Effector memory CD4-positive, alpha-beta T cell (primary cell): ENCODE measurements at regions not wholly inside any gene's neighbourhood (a gene's known extent, or its start where the extent isn't known, plus 50 kb on each side); places are given as distances from the start of the nearest gene placed in this dataset.
"Not testable (repeated sequence)": the region's sequence is repeated elsewhere in the genome, so short reads cannot be mapped to it uniquely, and the experiment has no call there.

Source experiments
- DNase-seq, 3 donors: peaks; one replicate each; pipeline ENCODE4 v3.0.0-alpha.2; 2020
- H3K27ac ChIP-seq: 2 replicates; pipeline ENCODE4 v1.7.0; 2013; ENCODE audit warnings: mild to moderate bottlenecking, low read length, moderate library complexity; ENCODE audit not compliant: insufficient read depth, poor library complexity, severe bottlenecking
- H3K27me3 ChIP-seq: replicated peaks from 2 replicates; pipeline ENCODE4 v1.7.0; 2013; ENCODE audit warnings: mild to moderate bottlenecking, low read length; ENCODE audit not compliant: insufficient read depth, control insufficient read depth, poor library complexity, severe bottlenecking
- H3K36me3 ChIP-seq: 2 replicates; pipeline ENCODE4 v1.7.0; 2013; ENCODE audit warnings: mild to moderate bottlenecking, low read length, moderate library complexity; ENCODE audit not compliant: control insufficient read depth, insufficient read depth
- H3K4me1 ChIP-seq: 2 replicates; pipeline ENCODE4 v1.7.0; 2013; ENCODE audit warnings: low read length, mild to moderate bottlenecking; ENCODE audit not compliant: control insufficient read depth, insufficient read depth, poor library complexity, severe bottlenecking
- H3K4me3 ChIP-seq: 2 replicates; pipeline ENCODE4 v1.7.0; 2013; ENCODE audit warnings: low read length, low read depth, mild to moderate bottlenecking; ENCODE audit not compliant: insufficient read depth, poor library complexity, severe bottlenecking
- H3K9me3 ChIP-seq: 2 replicates; pipeline ENCODE4 v1.7.0; 2013; ENCODE audit warnings: mild to moderate bottlenecking, low read length, moderate library complexity; ENCODE audit not compliant: control insufficient read depth

GRCh38 chr3:66934725-66935124 lies 63.4 kb upstream of the KBTBD8 start:
- Histone ChIP-seq H3K4me1 (no peaks in the 10 kb centered on the region), H3K4me3 (no peak overlapping the region), H3K36me3 (no peaks in the 10 kb centered on the region), H3K27ac (no peak overlapping the region), H3K9me3 (no peaks in the 10 kb centered on the region), H3K27me3 (no peaks in the 10 kb centered on the region)
- DNase-seq: no peak

GRCh38 chr3:66937041-66937440 lies 61.1 kb upstream of the KBTBD8 start:
- H3K36me3 ChIP-seq, H3K27me3 ChIP-seq, H3K27ac ChIP-seq, DNase-seq, H3K4me1 ChIP-seq, H3K4me3 ChIP-seq, H3K9me3 ChIP-seq: not testable (repeated sequence)

GRCh38 chr3:66938338-66938963 lies 59.7 kb upstream of the KBTBD8 start:
- H3K9me3 ChIP-seq: no peaks in the 10 kb centered on the region
- no peak overlapping the region for H3K4me3 ChIP-seq
- H3K27ac ChIP-seq: no peak overlapping the region
- no peaks in the 10 kb centered on the region for H3K27me3 ChIP-seq
- DNase-seq: peak in 1 of 3 donors; percentile 2
- H3K36me3 ChIP-seq: no peaks in the 10 kb centered on the region
- no peaks in the 10 kb centered on the region for H3K4me1 ChIP-seq

GRCh38 chr3:66948041-66948440 lies 50.1 kb upstream of the KBTBD8 start:
- Histone ChIP-seq H3K36me3 (no peaks in the 10 kb centered on the region), H3K27ac (no peak overlapping the region), H3K4me3 (no peak overlapping the region), H3K9me3 (no peaks in the 10 kb centered on the region), H3K4me1 (no peaks in the 10 kb centered on the region), H3K27me3 (no peaks in the 10 kb centered on the region)
- no peak for DNase-seq
